ENCODE measurements at regions not wholly inside any gene's neighbourhood (a gene's known extent, or its start where the extent isn't known, plus 50 kb on each side); places are given as distances from the start of the nearest gene placed in this dataset.

DNA sequence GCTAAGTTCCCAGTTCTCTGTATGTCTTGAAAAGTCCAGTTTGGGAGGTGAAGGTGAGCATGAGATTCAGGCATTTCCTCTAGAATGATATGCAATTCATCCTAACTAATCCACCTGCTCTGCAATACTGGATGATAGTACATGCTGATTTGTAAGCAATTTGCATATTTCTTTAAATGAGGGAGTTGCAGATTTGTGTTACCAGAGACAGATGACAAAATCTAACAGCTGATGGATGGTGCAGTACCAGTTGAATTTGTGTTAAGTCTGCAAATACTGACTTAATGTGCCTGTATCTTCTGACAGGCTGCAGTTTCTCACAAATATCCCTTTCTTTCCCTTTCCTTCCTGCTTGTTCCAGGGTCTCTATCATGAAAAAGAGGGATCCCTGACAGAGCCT lies 76.4 kb upstream of the MBIP start:
- TF ChIP-seq ZNF883 (CRISPR knock-in tag; IDR thresholded peaks at IDR 0.05; ENCODE audit: not compliant biosample characterization): no peak
- no peak for TF ChIP-seq ZNF274 (CRISPR knock-in tag; IDR thresholded peaks at IDR 0.05)
- no peak for TF ChIP-seq POLR2A (IDR thresholded peaks at IDR 0.05; ENCODE audit: insufficient read depth in 1 of 2, low read depth in 2 of 2, low read length in 2 of 2)
- TF ChIP-seq, protein P1, sequence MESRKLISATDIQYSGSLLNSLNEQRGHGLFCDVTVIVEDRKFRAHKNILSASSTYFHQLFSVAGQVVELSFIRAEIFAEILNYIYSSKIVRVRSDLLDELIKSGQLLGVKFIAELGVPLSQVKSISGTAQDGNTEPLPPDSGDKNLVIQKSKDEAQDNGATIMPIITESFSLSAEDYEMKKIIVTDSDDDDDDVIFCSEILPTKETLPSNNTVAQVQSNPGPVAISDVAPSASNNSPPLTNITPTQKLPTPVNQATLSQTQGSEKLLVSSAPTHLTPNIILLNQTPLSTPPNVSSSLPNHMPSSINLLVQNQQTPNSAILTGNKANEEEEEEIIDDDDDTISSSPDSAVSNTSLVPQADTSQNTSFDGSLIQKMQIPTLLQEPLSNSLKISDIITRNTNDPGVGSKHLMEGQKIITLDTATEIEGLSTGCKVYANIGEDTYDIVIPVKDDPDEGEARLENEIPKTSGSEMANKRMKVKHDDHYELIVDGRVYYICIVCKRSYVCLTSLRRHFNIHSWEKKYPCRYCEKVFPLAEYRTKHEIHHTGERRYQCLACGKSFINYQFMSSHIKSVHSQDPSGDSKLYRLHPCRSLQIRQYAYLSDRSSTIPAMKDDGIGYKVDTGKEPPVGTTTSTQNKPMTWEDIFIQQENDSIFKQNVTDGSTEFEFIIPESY (CRISPR knock-in tag; IDR thresholded peaks at IDR 0.05): no peak
- TF ChIP-seq, protein P2, sequence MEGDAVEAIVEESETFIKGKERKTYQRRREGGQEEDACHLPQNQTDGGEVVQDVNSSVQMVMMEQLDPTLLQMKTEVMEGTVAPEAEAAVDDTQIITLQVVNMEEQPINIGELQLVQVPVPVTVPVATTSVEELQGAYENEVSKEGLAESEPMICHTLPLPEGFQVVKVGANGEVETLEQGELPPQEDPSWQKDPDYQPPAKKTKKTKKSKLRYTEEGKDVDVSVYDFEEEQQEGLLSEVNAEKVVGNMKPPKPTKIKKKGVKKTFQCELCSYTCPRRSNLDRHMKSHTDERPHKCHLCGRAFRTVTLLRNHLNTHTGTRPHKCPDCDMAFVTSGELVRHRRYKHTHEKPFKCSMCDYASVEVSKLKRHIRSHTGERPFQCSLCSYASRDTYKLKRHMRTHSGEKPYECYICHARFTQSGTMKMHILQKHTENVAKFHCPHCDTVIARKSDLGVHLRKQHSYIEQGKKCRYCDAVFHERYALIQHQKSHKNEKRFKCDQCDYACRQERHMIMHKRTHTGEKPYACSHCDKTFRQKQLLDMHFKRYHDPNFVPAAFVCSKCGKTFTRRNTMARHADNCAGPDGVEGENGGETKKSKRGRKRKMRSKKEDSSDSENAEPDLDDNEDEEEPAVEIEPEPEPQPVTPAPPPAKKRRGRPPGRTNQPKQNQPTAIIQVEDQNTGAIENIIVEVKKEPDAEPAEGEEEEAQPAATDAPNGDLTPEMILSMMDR (CRISPR knock-in tag; IDR thresholded peaks at IDR 0.05): no peak
- TF ChIP-seq RFXANK (CRISPR knock-in tag; IDR thresholded peaks at IDR 0.05): no peak
- TF ChIP-seq, protein P3, sequence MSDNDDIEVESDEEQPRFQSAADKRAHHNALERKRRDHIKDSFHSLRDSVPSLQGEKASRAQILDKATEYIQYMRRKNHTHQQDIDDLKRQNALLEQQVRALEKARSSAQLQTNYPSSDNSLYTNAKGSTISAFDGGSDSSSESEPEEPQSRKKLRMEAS (IDR thresholded peaks at IDR 0.05): no peak
- TF ChIP-seq, protein P4, sequence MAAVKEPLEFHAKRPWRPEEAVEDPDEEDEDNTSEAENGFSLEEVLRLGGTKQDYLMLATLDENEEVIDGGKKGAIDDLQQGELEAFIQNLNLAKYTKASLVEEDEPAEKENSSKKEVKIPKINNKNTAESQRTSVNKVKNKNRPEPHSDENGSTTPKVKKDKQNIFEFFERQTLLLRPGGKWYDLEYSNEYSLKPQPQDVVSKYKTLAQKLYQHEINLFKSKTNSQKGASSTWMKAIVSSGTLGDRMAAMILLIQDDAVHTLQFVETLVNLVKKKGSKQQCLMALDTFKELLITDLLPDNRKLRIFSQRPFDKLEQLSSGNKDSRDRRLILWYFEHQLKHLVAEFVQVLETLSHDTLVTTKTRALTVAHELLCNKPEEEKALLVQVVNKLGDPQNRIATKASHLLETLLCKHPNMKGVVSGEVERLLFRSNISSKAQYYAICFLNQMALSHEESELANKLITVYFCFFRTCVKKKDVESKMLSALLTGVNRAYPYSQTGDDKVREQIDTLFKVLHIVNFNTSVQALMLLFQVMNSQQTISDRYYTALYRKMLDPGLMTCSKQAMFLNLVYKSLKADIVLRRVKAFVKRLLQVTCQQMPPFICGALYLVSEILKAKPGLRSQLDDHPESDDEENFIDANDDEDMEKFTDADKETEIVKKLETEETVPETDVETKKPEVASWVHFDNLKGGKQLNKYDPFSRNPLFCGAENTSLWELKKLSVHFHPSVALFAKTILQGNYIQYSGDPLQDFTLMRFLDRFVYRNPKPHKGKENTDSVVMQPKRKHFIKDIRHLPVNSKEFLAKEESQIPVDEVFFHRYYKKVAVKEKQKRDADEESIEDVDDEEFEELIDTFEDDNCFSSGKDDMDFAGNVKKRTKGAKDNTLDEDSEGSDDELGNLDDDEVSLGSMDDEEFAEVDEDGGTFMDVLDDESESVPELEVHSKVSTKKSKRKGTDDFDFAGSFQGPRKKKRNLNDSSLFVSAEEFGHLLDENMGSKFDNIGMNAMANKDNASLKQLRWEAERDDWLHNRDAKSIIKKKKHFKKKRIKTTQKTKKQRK (IDR thresholded peaks at IDR 0.05; ENCODE audit: low read length): no peak
- TF ChIP-seq SOX6 (IDR thresholded peaks at IDR 0.05): no peak
- no peak for TF ChIP-seq SOX6 (CRISPR knock-in tag; IDR thresholded peaks at IDR 0.05)
- no peak for TF ChIP-seq GABPB1 (CRISPR knock-in tag; IDR thresholded peaks at IDR 0.05)

Data from HepG2 (cell line).